Colonic mucosa (tissue), 4 donors: ENCODE measurements at regions not wholly inside any gene's neighbourhood (a gene's known extent, or its start where the extent isn't known, plus 50 kb on each side); places are given as distances from the start of the nearest gene placed in this dataset.

Source experiments
- DNase-seq: peaks from one replicate; pipeline ENCODE4 v3.0.0-alpha.2; 2020
- H3K27ac ChIP-seq: fragments of 200-600 bp; one replicate; pipeline ENCODE4 v1.8.0; 2021
- H3K27me3 ChIP-seq: fragments of 200-600 bp; one replicate; pipeline ENCODE4 v1.8.0; 2021
- H3K36me3 ChIP-seq: fragments of 200-600 bp; one replicate; pipeline ENCODE4 v1.8.0; 2021
- H3K4me1 ChIP-seq: fragments of 200-600 bp; one replicate; pipeline ENCODE4 v1.8.0; 2021; ENCODE audit warnings: mild to moderate bottlenecking
- H3K4me3 ChIP-seq: fragments of 200-600 bp; one replicate; pipeline ENCODE4 v1.8.0; 2021
- H3K9ac ChIP-seq, 2 donors: one replicate each; pipeline ENCODE4 v1.7.0; 2013; ENCODE audit warnings: control low read depth in 2 of 2, low read depth in 2 of 2, low read length in 2 of 2
- H3K9me3 ChIP-seq: fragments of 200-600 bp; one replicate; pipeline ENCODE4 v1.8.0; 2021
- intact Hi-C: fragments of 100-400 bp; cut with DNase I; formaldehyde crosslinking; loops from one replicate; pipeline ENCODE4 v1.14.1; 2022
- TF ChIP-seq, protein P1 (sequence below): fragments of 200-600 bp; IDR thresholded peaks from one replicate; pipeline ENCODE4 v1.8.0; 2022; ENCODE audit warnings: antibody characterized with exemption, mild to moderate bottlenecking
- donor health status: healthy.
- donor health status: DM: no; HTN: no; CAD: no.
- donor health status: DM: no; HTN: no; CAD: no.

DNA sequence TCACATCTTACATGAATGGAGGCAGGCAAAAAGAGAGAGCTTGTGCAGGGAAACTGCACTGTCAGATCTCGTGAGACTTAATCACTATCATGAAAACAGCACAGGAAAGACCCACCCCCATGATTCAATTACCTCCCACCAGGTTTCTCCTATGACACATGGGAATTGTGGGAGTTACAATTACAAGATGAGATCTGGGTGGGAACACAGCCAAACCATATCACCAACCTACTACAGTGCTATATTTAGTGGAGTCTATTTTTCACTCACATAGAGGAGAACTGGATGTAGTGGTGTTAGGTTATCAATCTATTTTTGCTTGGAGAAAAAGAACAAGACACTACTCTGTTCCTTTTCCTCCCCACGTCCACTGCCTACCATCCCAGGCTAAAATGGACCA lies 276.6 kb downstream of the KCTD12 start:
- H3K27me3 ChIP-seq = no peaks in the 10 kb centered on the region
- no peaks in the 10 kb centered on the region for H3K4me1 ChIP-seq
- H3K9ac ChIP-seq = no peak overlapping the region
- H3K27ac ChIP-seq = no peak overlapping the region
- intact Hi-C loops = no loop called here
- DNase-seq = no peak
- H3K9me3 ChIP-seq = no peaks in the 10 kb centered on the region
- H3K36me3 ChIP-seq = no peaks in the 10 kb centered on the region
- TF ChIP-seq, protein P1, sequence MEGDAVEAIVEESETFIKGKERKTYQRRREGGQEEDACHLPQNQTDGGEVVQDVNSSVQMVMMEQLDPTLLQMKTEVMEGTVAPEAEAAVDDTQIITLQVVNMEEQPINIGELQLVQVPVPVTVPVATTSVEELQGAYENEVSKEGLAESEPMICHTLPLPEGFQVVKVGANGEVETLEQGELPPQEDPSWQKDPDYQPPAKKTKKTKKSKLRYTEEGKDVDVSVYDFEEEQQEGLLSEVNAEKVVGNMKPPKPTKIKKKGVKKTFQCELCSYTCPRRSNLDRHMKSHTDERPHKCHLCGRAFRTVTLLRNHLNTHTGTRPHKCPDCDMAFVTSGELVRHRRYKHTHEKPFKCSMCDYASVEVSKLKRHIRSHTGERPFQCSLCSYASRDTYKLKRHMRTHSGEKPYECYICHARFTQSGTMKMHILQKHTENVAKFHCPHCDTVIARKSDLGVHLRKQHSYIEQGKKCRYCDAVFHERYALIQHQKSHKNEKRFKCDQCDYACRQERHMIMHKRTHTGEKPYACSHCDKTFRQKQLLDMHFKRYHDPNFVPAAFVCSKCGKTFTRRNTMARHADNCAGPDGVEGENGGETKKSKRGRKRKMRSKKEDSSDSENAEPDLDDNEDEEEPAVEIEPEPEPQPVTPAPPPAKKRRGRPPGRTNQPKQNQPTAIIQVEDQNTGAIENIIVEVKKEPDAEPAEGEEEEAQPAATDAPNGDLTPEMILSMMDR = no peak
- no peak overlapping the region for H3K4me3 ChIP-seq

DNA sequence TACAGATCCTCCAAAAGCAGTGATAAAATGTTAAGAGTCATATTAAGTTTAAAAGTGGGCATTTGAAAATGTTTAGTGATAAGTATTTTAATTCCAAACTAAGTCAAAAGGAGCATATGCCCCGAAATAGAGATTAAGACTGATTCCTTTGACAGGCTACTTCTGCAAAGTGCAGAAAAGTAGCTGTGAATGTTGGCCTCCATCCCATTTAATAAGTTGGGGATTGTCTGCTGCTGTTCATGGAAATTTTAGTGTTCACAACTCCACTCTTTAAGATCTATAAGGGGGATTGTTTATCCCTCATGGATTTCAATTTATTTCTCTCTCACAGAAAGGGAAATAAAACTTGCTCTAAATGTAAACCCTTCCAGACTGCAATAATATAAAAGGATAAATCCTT lies 278.3 kb downstream of the KCTD12 start:
- Histone ChIP-seq H3K9me3 (no peaks in the 10 kb centered on the region), H3K4me3 (no peak overlapping the region), H3K27me3 (no peaks in the 10 kb centered on the region), H3K4me1 (no peaks in the 10 kb centered on the region), H3K9ac (no peak overlapping the region), H3K36me3 (no peaks in the 10 kb centered on the region), H3K27ac (no peak overlapping the region)
- no peak for DNase-seq
- intact Hi-C loops = no loop called here
- TF ChIP-seq, protein P1 = no peak

DNA sequence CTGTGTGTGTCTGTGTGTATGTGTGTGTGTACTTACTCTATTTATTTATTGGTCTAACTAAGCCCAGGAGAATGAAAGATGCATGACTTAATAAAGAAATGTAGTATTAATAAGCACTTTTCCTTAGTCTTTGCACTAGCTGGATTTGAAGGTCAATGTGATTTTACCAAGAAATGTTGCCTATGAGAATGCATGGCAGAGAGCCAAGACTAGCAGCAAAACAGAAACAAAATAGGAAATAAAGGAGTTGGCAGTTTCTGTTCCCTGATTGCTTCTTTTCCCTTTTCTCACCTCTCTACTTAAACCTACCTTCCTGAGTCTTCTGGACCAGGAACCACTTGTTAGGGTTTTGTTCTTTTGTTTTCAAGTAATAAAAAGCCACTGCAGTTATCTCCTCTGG lies 286.1 kb downstream of the KCTD12 start:
- Histone ChIP-seq H3K4me1 (no peaks in the 10 kb centered on the region), H3K9ac (no peak overlapping the region), H3K36me3 (no peaks in the 10 kb centered on the region), H3K4me3 (no peak overlapping the region), H3K27me3 (no peaks in the 10 kb centered on the region), H3K9me3 (no peaks in the 10 kb centered on the region), H3K27ac (no peak overlapping the region)
- DNase-seq = no peak
- intact Hi-C loops = no loop called here
- TF ChIP-seq, protein P1 = no peak

DNA sequence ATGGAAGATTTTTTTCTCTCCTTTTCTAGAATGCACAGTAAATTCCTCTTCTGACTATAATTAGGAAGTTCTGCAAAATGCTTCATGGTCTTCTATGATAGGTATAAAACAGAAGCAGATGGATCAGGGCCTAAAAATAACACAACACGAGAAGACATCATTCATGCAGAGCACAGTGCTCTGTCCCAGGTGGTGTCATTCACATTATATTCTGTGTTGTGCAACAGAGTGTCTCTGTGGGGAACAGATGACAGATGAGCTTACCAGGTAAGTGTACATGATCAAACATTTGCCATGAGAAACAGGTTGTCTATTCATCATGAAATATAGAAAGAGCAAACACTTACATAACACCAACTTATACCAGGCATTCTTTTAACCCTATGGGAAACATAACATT lies 288.3 kb downstream of the KCTD12 start:
- H3K4me3 ChIP-seq = no peak overlapping the region
- H3K9me3 ChIP-seq = no peaks in the 10 kb centered on the region
- no peaks in the 10 kb centered on the region for H3K4me1 ChIP-seq
- no peak overlapping the region for H3K9ac ChIP-seq
- DNase-seq = no peak
- H3K27ac ChIP-seq = no peak overlapping the region
- no peaks in the 10 kb centered on the region for H3K27me3 ChIP-seq
- TF ChIP-seq, protein P1 = no peak
- no peaks in the 10 kb centered on the region for H3K36me3 ChIP-seq
- intact Hi-C loops = no loop called here

DNA sequence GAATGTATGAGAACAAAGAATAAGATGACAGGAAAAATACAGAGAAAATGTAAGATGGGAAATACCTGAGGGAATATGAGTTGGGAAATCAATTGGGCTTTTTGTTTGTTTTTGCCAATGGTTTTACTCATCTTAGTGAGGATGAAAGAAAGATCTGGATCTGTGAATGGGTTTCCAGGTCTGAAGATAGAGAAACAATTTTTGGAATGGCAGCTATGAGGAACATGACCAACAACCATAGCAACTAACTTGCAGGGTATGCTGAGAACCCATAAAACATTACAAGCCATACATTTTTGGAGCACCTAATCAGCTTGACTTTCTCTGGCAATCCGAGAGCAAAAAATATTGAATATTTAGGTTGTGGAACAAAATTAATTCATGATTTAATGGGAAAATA lies 290.0 kb downstream of the KCTD12 start:
- Histone ChIP-seq H3K4me1 (no peaks in the 10 kb centered on the region), H3K9me3 (no peaks in the 10 kb centered on the region), H3K4me3 (no peak overlapping the region), H3K27ac (no peak overlapping the region), H3K27me3 (no peaks in the 10 kb centered on the region), H3K9ac (no peak overlapping the region), H3K36me3 (no peaks in the 10 kb centered on the region)
- TF ChIP-seq, protein P1 = no peak
- no peak for DNase-seq
- intact Hi-C loops = no loop called here

DNA sequence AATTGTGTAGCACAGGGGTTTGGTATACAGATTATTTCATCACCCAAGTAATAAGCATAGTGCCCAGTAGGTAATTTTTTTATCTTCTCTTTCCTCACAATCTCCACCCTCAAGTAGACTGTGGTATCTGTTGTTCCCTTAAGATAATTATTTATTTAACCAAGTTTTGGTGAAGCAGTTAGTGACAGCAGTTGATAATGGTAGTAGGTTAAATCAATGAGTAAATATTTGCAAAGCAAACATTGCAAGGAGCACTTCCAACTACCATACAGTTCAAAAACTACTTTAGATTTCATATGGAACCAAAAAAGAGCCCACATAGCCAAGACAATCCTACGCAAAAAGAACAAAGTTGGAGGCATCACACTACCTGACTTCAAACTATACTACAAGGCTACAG lies 291.8 kb downstream of the KCTD12 start:
- no peaks in the 10 kb centered on the region for H3K9me3 ChIP-seq
- H3K36me3 ChIP-seq = no peaks in the 10 kb centered on the region
- H3K27me3 ChIP-seq = no peaks in the 10 kb centered on the region
- TF ChIP-seq, protein P1 = no peak
- no peak overlapping the region for H3K9ac ChIP-seq
- no peak overlapping the region for H3K27ac ChIP-seq
- no peak overlapping the region for H3K4me3 ChIP-seq
- H3K4me1 ChIP-seq = no peaks in the 10 kb centered on the region
- no peak for DNase-seq
- intact Hi-C loops = no loop called here
